ENCODE measurements at regions not wholly inside any gene's neighbourhood (a gene's known extent, or its start where the extent isn't known, plus 50 kb on each side); places are given as distances from the start of the nearest gene placed in this dataset.

- H3K4me1 Mint-ChIP-seq (ENCODE audit: unreplicated experiment) = no peaks in the 10 kb centered on the region
- peaks cover 14% of the 10 kb centered on the region for H3K9me3 Mint-ChIP-seq (ENCODE audit: unreplicated experiment)
- peaks cover 3% of the 10 kb centered on the region for H3K36me3 Mint-ChIP-seq (ENCODE audit: low read depth, unreplicated experiment)
- no peak overlapping the region for H3K4me3 Mint-ChIP-seq (ENCODE audit: unreplicated experiment)
- H3K27me3 Mint-ChIP-seq (ENCODE audit: unreplicated experiment) = no peaks in the 10 kb centered on the region
- no peak overlapping the region for H3K27ac Mint-ChIP-seq (ENCODE audit: unreplicated experiment)
- no peak for DNase-seq (ENCODE audit: low spot score)
- TF ChIP-seq, protein P1, sequence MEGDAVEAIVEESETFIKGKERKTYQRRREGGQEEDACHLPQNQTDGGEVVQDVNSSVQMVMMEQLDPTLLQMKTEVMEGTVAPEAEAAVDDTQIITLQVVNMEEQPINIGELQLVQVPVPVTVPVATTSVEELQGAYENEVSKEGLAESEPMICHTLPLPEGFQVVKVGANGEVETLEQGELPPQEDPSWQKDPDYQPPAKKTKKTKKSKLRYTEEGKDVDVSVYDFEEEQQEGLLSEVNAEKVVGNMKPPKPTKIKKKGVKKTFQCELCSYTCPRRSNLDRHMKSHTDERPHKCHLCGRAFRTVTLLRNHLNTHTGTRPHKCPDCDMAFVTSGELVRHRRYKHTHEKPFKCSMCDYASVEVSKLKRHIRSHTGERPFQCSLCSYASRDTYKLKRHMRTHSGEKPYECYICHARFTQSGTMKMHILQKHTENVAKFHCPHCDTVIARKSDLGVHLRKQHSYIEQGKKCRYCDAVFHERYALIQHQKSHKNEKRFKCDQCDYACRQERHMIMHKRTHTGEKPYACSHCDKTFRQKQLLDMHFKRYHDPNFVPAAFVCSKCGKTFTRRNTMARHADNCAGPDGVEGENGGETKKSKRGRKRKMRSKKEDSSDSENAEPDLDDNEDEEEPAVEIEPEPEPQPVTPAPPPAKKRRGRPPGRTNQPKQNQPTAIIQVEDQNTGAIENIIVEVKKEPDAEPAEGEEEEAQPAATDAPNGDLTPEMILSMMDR (IDR thresholded peaks at IDR 0.05; ENCODE audit: unreplicated experiment) = no peak
Observed at GRCh38 chr5:104699438-104699837, 1136.8 kb upstream of the NUDT12 start.

DNA sequence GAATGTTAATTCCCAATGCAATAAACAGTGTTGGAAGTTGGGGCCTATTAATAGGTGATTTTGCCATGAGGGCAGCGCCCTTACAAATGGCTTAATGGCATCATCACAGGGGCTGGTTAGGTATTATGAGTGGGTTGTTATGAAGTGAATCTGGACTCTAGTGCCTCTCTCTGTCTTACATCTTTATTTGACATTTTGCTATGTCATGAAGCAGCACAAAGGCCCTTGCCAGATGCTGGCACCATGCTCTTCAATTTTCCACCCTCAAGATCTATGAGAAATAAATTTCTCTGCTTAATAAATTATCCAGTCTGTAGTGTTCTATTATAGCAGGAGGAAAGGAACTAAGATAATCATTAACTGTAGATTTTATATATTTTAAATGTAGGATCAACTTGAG, 1098.7 kb upstream of the NUDT12 start:
- Mint-ChIP-seq H3K27ac (ENCODE audit: unreplicated experiment) (no peak overlapping the region), H3K4me3 (ENCODE audit: unreplicated experiment) (no peak overlapping the region), H3K27me3 (ENCODE audit: unreplicated experiment) (no peaks in the 10 kb centered on the region), H3K9me3 (ENCODE audit: unreplicated experiment) (no peaks in the 10 kb centered on the region), H3K4me1 (ENCODE audit: unreplicated experiment) (no peaks in the 10 kb centered on the region), H3K36me3 (ENCODE audit: low read depth, unreplicated experiment) (no peaks in the 10 kb centered on the region)
- TF ChIP-seq, protein P1 (IDR thresholded peaks at IDR 0.05; ENCODE audit: unreplicated experiment) = no peak
- DNase-seq (ENCODE audit: low spot score) = no peak

GRCh38 chr5:104659497-104659896, 1096.9 kb upstream of the NUDT12 start:
- no peaks in the 10 kb centered on the region for H3K36me3 Mint-ChIP-seq (ENCODE audit: low read depth, unreplicated experiment)
- no peak overlapping the region for H3K27ac Mint-ChIP-seq (ENCODE audit: unreplicated experiment)
- no peaks in the 10 kb centered on the region for H3K27me3 Mint-ChIP-seq (ENCODE audit: unreplicated experiment)
- TF ChIP-seq, protein P1 (IDR thresholded peaks at IDR 0.05; ENCODE audit: unreplicated experiment) = no peak
- H3K4me3 Mint-ChIP-seq (ENCODE audit: unreplicated experiment) = no peak overlapping the region
- DNase-seq (ENCODE audit: low spot score) = no peak
- H3K9me3 Mint-ChIP-seq (ENCODE audit: unreplicated experiment) = no peaks in the 10 kb centered on the region
- H3K4me1 Mint-ChIP-seq (ENCODE audit: unreplicated experiment) = no peaks in the 10 kb centered on the region

DNA sequence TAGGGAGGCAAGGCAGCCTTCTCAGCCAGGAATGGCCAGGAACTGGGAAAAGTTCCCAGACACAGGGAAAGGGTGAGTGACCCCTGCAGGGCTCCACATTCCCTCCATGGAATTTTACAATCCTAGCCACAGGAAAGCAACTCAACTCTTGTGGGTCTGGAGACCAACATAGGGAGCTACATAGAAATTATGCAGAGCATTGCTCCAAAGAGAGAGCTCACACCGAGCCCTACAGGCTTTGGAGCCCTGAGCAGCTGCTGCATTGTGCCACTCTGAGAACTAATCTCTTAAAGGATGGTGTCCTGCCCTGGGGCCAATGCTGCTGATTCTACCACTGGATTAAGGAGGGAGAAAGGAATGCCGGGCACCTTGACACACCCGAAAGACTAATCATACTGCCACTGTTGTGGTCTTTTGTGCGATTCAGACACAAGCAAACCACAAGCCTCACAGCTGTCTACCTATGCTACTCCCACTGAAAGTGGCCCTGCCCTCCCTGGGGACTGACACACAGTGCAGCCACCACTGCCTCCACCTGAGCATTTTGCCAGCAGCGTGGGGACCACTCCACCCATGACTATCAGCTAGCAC, 1089.8 kb upstream of the NUDT12 start:
- DNase-seq (ENCODE audit: low spot score) = no peak
- H3K27ac Mint-ChIP-seq (ENCODE audit: unreplicated experiment) = no peak overlapping the region
- no peaks in the 10 kb centered on the region for H3K27me3 Mint-ChIP-seq (ENCODE audit: unreplicated experiment)
- TF ChIP-seq, protein P1 (IDR thresholded peaks at IDR 0.05; ENCODE audit: unreplicated experiment) = no peak
- H3K4me3 Mint-ChIP-seq (ENCODE audit: unreplicated experiment) = no peak overlapping the region
- H3K4me1 Mint-ChIP-seq (ENCODE audit: unreplicated experiment) = no peaks in the 10 kb centered on the region
- no peaks in the 10 kb centered on the region for H3K36me3 Mint-ChIP-seq (ENCODE audit: low read depth, unreplicated experiment)
- no peaks in the 10 kb centered on the region for H3K9me3 Mint-ChIP-seq (ENCODE audit: unreplicated experiment)

DNA sequence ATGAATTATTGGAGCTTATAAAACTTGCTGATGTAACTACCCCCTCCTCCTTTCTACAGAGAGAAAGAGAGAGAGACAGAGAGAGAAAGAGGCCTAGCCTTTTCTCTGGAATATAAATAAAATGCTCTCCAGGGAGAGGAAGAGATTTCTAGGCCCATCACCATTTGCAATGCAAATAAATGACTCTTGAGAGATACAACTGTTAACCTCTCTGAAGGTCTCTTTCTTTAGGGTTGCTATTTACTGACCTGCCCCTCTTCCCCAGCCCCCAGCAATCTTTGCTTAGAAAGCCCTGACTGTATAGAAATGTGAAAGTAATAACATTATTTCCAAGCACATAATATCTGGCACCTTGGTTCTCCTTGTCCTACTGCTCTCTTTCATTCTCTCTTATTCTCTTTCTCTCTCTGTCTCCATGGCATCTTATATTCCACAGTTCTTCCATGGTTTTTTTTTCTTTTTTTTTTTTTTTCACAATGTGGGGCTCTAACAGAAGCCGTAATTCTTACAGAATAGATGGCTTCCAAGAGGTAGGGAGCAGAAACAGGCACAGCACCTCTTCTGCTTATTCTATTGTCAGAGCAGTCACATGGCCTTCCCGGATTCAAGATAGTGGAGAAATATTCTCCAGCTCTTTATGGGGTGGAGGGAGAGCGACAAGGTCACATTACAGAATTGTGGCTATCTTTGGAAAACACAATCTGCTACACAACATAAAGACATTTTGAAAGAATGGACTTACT, 1087.9 kb upstream of the NUDT12 start:
- Mint-ChIP-seq H3K27me3 (ENCODE audit: unreplicated experiment) (no peaks in the 10 kb centered on the region), H3K36me3 (ENCODE audit: low read depth, unreplicated experiment) (no peaks in the 10 kb centered on the region), H3K9me3 (ENCODE audit: unreplicated experiment) (no peaks in the 10 kb centered on the region), H3K4me1 (ENCODE audit: unreplicated experiment) (no peaks in the 10 kb centered on the region), H3K4me3 (ENCODE audit: unreplicated experiment) (no peak overlapping the region), H3K27ac (ENCODE audit: unreplicated experiment) (no peak overlapping the region)
- TF ChIP-seq, protein P1 (IDR thresholded peaks at IDR 0.05; ENCODE audit: unreplicated experiment) = no peak
- DNase-seq (ENCODE audit: low spot score) = no peak

Measured in endothelial cell (in vitro differentiated cells).